Liver (tissue), 3 donors: ENCODE measurements at regions not wholly inside any gene's neighbourhood (a gene's known extent, or its start where the extent isn't known, plus 50 kb on each side); places are given as distances from the start of the nearest gene placed in this dataset.

Experiments
- EGR1 ChIP-seq, 2 donors: IDR thresholded peaks; 2 replicates each; pipeline ENCODE4 v1.6.1; 2016 to 2018; ENCODE audit warnings: antibody characterized with exemption in 2 of 2, low read depth in 2 of 2
- FOXA1 ChIP-seq: IDR thresholded peaks from 2 replicates; pipeline ENCODE4 v1.6.1; 2016; ENCODE audit warnings: antibody characterized with exemption
- GABPA ChIP-seq, 2 donors: IDR thresholded peaks in 1 of 2; conservative IDR thresholded peaks in 1 of 2; 2 replicates each; pipeline ENCODE4 v1.6.1; 2016; ENCODE audit warnings: antibody characterized with exemption in 2 of 2, mild to moderate bottlenecking in 1 of 2, moderate library complexity in 1 of 2
- JUND ChIP-seq, 2 donors: IDR thresholded peaks; 2 replicates each; pipeline ENCODE4 v1.6.1; 2016; ENCODE audit warnings: antibody characterized with exemption in 2 of 2
- MAX ChIP-seq: IDR thresholded peaks from 2 replicates; pipeline ENCODE4 v1.6.1; 2016; ENCODE audit warnings: antibody characterized with exemption
- RAD21 ChIP-seq, 2 donors: IDR thresholded peaks; 2 replicates each; pipeline ENCODE4 v1.6.1; 2016; ENCODE audit warnings: antibody characterized with exemption in 2 of 2, mild to moderate bottlenecking in 2 of 2
- RXRA ChIP-seq, 2 donors: IDR thresholded peaks; 2 replicates each; pipeline ENCODE4 v1.6.1; 2017 to 2018; ENCODE audit warnings: antibody characterized with exemption in 2 of 2, mild to moderate bottlenecking in 1 of 2
- SP1 ChIP-seq: IDR thresholded peaks from 2 replicates; pipeline ENCODE4 v1.6.1; 2018; ENCODE audit warnings: antibody characterized with exemption, mild to moderate bottlenecking
- TAF1 ChIP-seq: conservative IDR thresholded peaks from 2 replicates; pipeline ENCODE4 v1.6.1; 2016; ENCODE audit warnings: antibody characterized with exemption, mild to moderate bottlenecking
- YY1 ChIP-seq: IDR thresholded peaks from 2 replicates; pipeline ENCODE4 v1.6.1; 2016; ENCODE audit warnings: antibody characterized with exemption, mild to moderate bottlenecking
- ZBTB33 ChIP-seq: IDR thresholded peaks from 2 replicates; pipeline ENCODE4 v1.6.1; 2016; ENCODE audit warnings: antibody characterized with exemption
- TF ChIP-seq, protein P1 (sequence below): fragments of 150-350 bp; IDR thresholded peaks from 2 replicates; pipeline ENCODE4 v1.5.1; 2017; ENCODE audit warnings: improper control_type of control experiment, low read depth, low read length; ENCODE audit not compliant: missing input control
- TF ChIP-seq, protein P2 (sequence below): IDR thresholded peaks from 2 replicates; pipeline ENCODE4 v1.6.1; 2016; ENCODE audit warnings: antibody characterized with exemption
- donor health status: healthy.
- donor health status: healthy.

- TF ChIP-seq, protein P1, sequence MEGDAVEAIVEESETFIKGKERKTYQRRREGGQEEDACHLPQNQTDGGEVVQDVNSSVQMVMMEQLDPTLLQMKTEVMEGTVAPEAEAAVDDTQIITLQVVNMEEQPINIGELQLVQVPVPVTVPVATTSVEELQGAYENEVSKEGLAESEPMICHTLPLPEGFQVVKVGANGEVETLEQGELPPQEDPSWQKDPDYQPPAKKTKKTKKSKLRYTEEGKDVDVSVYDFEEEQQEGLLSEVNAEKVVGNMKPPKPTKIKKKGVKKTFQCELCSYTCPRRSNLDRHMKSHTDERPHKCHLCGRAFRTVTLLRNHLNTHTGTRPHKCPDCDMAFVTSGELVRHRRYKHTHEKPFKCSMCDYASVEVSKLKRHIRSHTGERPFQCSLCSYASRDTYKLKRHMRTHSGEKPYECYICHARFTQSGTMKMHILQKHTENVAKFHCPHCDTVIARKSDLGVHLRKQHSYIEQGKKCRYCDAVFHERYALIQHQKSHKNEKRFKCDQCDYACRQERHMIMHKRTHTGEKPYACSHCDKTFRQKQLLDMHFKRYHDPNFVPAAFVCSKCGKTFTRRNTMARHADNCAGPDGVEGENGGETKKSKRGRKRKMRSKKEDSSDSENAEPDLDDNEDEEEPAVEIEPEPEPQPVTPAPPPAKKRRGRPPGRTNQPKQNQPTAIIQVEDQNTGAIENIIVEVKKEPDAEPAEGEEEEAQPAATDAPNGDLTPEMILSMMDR = no peak
- TF ChIP-seq EGR1 (IDR thresholded peaks at IDR 0.05; ENCODE audit: low read depth in 2 of 2) (no peak), TAF1 (no peak), JUND (IDR thresholded peaks at IDR 0.05) (no peak), YY1 (no peak), GABPA (IDR thresholded peaks at IDR 0.05 in 1 of 2, conservative IDR thresholded peaks at IDR 0.05 in 1 of 2) (no peak), RAD21 (IDR thresholded peaks at IDR 0.05) (no peak), SP1 (no peak), MAX (no peak), FOXA1 (no peak), ZBTB33 (no peak), RXRA (IDR thresholded peaks at IDR 0.05) (no peak)
- TF ChIP-seq, protein P2, sequence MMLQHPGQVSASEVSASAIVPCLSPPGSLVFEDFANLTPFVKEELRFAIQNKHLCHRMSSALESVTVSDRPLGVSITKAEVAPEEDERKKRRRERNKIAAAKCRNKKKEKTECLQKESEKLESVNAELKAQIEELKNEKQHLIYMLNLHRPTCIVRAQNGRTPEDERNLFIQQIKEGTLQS = no peak
Observed at GRCh38 chr20:48007351-48007750, 222.1 kb upstream of the SULF2 start.
